Astrocyte (in vitro differentiated cells and primary cell): ENCODE measurements at regions not wholly inside any gene's neighbourhood (a gene's known extent, or its start where the extent isn't known, plus 50 kb on each side); places are given as distances from the start of the nearest gene placed in this dataset.

Experiments used
- CTCF ChIP-seq: IDR thresholded peaks from 2 replicates; pipeline ENCODE4 v1.5.1; 2011; ENCODE audit warnings: low read depth, mild to moderate bottlenecking, inconsistent platforms, low read length, moderate library complexity; ENCODE audit not compliant: insufficient read depth
- EZH2 ChIP-seq: IDR thresholded peaks from 2 replicates; pipeline ENCODE4 v1.6.1; 2012; ENCODE audit warnings: mild to moderate bottlenecking, low read length, inconsistent platforms; ENCODE audit not compliant: insufficient read depth

GRCh38 chr9:1514776-1515363, 464.7 kb downstream of the DMRT2 start:
- TF ChIP-seq EZH2 (no peak), CTCF (no peak)
